HUES64 (cell line): ENCODE measurements at regions not wholly inside any gene's neighbourhood (a gene's known extent, or its start where the extent isn't known, plus 50 kb on each side); places are given as distances from the start of the nearest gene placed in this dataset.

Experiments
- H3K27ac ChIP-seq: 2 replicates; pipeline ENCODE4 v1.7.0; 2013; ENCODE audit warnings: low read depth, low read length, inconsistent platforms
- H3K27me3 ChIP-seq: 2 replicates; pipeline ENCODE4 v1.6.1; 2013; ENCODE audit warnings: mild to moderate bottlenecking, low read length; ENCODE audit not compliant: insufficient read depth
- H3K36me3 ChIP-seq: 2 replicates; pipeline ENCODE4 v1.6.1; 2013; ENCODE audit warnings: mild to moderate bottlenecking, low read length; ENCODE audit not compliant: insufficient read depth
- H3K4me1 ChIP-seq: 2 replicates; pipeline ENCODE4 v1.6.1; 2013; ENCODE audit warnings: mild to moderate bottlenecking, low read length, moderate library complexity; ENCODE audit not compliant: insufficient read depth
- H3K4me3 ChIP-seq: 2 replicates; pipeline ENCODE4 v1.5.1; 2013; ENCODE audit warnings: mild to moderate bottlenecking, low read length, moderate library complexity
- H3K9ac ChIP-seq: 2 replicates; pipeline ENCODE4 v1.6.1; 2013; ENCODE audit warnings: mild to moderate bottlenecking, low read depth, low read length
- H3K9me3 ChIP-seq: 2 replicates; pipeline ENCODE4 v1.6.1; 2013; ENCODE audit warnings: low read depth, low read length; ENCODE audit not compliant: insufficient read depth
- WGBS: fragments of 150-250, 120-280 bp; methylation state at CpG from one replicate; pipeline ENCODE4 v1.1.7; 2013; ENCODE audit warnings: missing lambda C conversion rate; 5-methylcytosine and 5-hydroxymethylcytosine counted together

GRCh38 chr1:83620016-83620415 is 378.9 kb downstream of the TTLL7 start:
- no peaks in the 10 kb centered on the region for H3K36me3 ChIP-seq
- no peak overlapping the region for H3K9ac ChIP-seq
- WGBS = 95% methylated on average over 4 of the region's 4 CpGs
- H3K4me1 ChIP-seq = peaks cover 45% of the 10 kb centered on the region
- H3K9me3 ChIP-seq = no peaks in the 10 kb centered on the region
- H3K4me3 ChIP-seq = no peak overlapping the region
- H3K27ac ChIP-seq = no peak overlapping the region
- no peaks in the 10 kb centered on the region for H3K27me3 ChIP-seq

DNA sequence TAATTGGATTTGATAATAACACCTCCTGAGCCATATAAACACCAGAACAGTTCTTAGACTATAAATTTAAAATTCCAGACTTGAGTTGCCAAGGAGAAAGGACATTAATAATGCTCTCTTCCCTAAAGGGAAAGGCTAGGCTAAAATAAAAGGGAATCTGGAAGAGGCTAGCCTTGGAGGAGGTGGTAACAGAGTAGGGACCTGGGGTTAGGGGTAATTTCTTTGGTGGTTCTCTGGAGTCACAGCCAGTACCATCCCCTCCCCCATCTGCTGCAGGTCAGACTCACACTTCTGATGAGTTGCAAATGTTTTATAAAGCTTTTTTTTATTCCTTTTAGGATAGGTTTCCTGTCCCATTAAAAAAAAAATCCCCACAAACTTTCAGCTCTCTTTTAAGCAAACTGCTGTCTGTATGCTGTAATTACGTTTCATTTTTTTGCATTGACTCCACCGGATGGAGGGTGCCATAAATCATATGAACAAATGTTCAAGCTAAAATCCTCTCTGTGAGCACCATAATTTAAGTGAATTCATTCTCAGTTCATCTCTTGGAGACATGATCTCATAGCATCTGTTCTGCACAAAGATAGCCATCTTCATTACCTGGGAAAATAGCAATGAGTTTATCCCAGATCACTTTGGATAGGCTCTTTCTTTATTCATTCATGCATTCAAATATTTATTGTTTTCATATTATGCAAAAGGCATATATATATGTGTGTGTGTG is 379.6 kb downstream of the TTLL7 start:
- peaks cover 45% of the 10 kb centered on the region for H3K4me1 ChIP-seq
- 95% methylated on average over 2 of the region's 2 CpGs for WGBS

GRCh38 chr1:83617883-83618282 is 381.0 kb downstream of the TTLL7 start:
- WGBS = 96% methylated on average over 7 of the region's 7 CpGs

More for the DNA sequence above, 379.6 kb downstream of the TTLL7 start:
- Histone ChIP-seq H3K9ac (no peak overlapping the region), H3K9me3 (no peaks in the 10 kb centered on the region), H3K4me3 (no peak overlapping the region), H3K27ac (no peak overlapping the region), H3K36me3 (no peaks in the 10 kb centered on the region), H3K27me3 (no peaks in the 10 kb centered on the region)

DNA sequence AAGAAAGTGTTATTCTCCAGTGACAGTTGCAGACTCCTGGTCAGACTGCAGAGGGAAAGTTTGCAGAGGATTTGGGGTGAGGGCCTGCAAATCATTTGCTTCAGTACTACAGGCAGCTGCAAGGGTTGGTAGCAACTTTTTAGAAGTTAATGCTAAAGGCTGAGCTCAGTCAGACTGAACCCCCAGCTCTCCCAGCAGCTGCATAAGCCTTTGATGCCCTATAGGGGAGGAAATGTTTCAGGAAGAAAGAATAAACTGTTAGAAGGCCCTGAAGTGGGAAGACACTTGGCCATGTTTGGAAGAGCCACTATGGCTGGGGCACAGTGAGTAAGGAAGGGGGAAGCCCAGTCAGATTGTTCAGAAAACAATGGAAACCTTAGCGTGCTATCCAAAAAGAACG is 383.6 kb downstream of the TTLL7 start:
- Histone ChIP-seq H3K4me1 (peaks cover 45% of the 10 kb centered on the region), H3K36me3 (no peaks in the 10 kb centered on the region), H3K9ac (no peak overlapping the region), H3K9me3 (no peaks in the 10 kb centered on the region), H3K4me3 (no peak overlapping the region), H3K27me3 (no peaks in the 10 kb centered on the region), H3K27ac (no peak overlapping the region)
- no CpG with 5 or more reads among the region's 2 CpGs for WGBS

More at GRCh38 chr1:83617883-83618282, 381.0 kb downstream of the TTLL7 start:
- H3K4me3 ChIP-seq = no peak overlapping the region
- no peaks in the 10 kb centered on the region for H3K36me3 ChIP-seq
- no peak overlapping the region for H3K9ac ChIP-seq
- H3K27ac ChIP-seq = no peak overlapping the region
- no peaks in the 10 kb centered on the region for H3K27me3 ChIP-seq
- H3K4me1 ChIP-seq = peaks cover 45% of the 10 kb centered on the region
- no peaks in the 10 kb centered on the region for H3K9me3 ChIP-seq

- H3K9me3 ChIP-seq = peaks cover 9% of the 10 kb centered on the region; the same call in 1 of the 2 replicates
- no peaks in the 10 kb centered on the region for H3K36me3 ChIP-seq
- no peaks in the 10 kb centered on the region for H3K27me3 ChIP-seq
- H3K4me3 ChIP-seq = no peak overlapping the region
- no peaks in the 10 kb centered on the region for H3K4me1 ChIP-seq
- H3K27ac ChIP-seq = no peak overlapping the region
- no peak overlapping the region for H3K9ac ChIP-seq
- WGBS = 88% methylated on average over 3 of the region's 4 CpGs
Observed at GRCh38 chr1:83606416-83606955, 392.4 kb downstream of the TTLL7 start.

DNA sequence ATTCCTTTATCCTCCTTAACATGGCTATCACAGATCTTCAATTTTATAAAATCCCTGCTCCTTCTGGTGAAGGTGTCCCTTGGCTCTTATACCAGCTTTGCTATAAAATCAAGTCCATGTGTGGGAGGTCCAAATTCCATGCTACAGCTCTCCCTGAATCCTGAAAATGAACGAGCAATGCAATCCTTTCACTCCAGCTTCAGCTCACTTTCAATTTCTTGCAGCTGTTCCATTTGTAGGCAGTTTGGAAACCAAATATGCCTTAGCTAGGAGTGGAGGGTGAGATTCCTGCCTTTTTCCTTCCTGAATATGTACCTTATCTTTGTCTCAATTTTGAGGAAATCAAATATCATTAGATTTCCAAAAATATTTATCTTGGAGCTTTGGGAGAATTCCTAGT is 402.6 kb downstream of the TTLL7 start:
- Histone ChIP-seq H3K27ac (no peak overlapping the region), H3K4me1 (peaks cover 16% of the 10 kb centered on the region), H3K36me3 (no peaks in the 10 kb centered on the region), H3K27me3 (no peaks in the 10 kb centered on the region), H3K4me3 (no peak overlapping the region), H3K9ac (no peak overlapping the region), H3K9me3 (peaks cover 13% of the 10 kb centered on the region; the same call in 1 of the 2 replicates)
- 100% methylated on average over 1 of the region's 1 CpG for WGBS

DNA sequence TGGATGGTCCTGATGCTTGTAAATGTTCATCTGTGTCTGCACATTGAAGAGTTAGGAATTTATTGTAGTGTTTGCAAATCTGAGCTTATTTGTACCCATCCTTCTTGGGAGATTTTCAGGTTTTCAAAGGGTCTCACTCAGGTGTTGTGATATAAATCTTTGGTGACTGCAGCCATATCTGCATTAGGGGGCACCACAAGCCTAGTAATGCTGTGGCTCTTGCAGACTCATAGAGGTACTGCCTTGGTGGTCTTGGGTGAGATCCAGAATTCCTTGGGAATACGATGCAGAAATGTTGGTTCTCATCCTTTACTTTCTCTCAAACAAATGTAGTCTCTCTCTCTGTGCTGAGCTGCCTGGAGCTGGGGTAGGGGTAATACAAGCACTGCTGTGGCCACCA is 405.9 kb downstream of the TTLL7 start:
- no peaks in the 10 kb centered on the region for H3K36me3 ChIP-seq
- no peak overlapping the region for H3K27ac ChIP-seq
- no peaks in the 10 kb centered on the region for H3K27me3 ChIP-seq
- no peak overlapping the region for H3K4me3 ChIP-seq
- WGBS = 71% methylated on average over 1 of the region's 1 CpG
- no peaks in the 10 kb centered on the region for H3K9me3 ChIP-seq
- peaks cover 16% of the 10 kb centered on the region for H3K4me1 ChIP-seq
- H3K9ac ChIP-seq = no peak overlapping the region

DNA sequence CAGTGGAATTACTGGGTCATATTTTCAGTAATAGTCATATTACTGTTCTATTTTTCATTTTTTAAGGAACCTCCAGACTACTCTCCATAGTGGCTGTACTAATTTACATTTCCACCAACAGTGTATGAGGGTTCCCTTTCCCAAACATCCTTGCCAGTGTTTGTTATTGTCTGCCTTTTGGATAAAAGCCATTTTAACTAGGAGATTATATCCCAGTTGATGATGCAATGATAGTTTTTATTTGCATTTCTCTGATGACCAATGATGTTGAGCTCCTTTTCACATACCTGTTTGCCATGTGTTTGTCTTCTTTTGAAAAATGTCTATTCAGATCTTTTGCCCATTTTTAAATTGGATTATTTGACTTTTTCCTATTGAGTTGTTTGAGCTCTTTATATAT is 410.8 kb downstream of the TTLL7 start:
- peaks cover 1% of the 10 kb centered on the region; the same call in 1 of the 2 replicates for H3K9me3 ChIP-seq

GRCh38 chr1:83583351-83584014 is 415.4 kb downstream of the TTLL7 start:
- WGBS = 93% methylated on average over 4 of the region's 4 CpGs
- Histone ChIP-seq H3K36me3 (no peaks in the 10 kb centered on the region), H3K4me1 (no peaks in the 10 kb centered on the region), H3K9me3 (peaks cover 20% of the 10 kb centered on the region), H3K27ac (no peak overlapping the region), H3K9ac (no peak overlapping the region), H3K4me3 (no peak overlapping the region), H3K27me3 (no peaks in the 10 kb centered on the region)

More for the DNA sequence above, 410.8 kb downstream of the TTLL7 start:
- Histone ChIP-seq H3K27ac (no peak overlapping the region), H3K36me3 (no peaks in the 10 kb centered on the region), H3K27me3 (no peaks in the 10 kb centered on the region), H3K4me3 (no peak overlapping the region), H3K4me1 (peaks cover 10% of the 10 kb centered on the region), H3K9ac (no peak overlapping the region)

DNA sequence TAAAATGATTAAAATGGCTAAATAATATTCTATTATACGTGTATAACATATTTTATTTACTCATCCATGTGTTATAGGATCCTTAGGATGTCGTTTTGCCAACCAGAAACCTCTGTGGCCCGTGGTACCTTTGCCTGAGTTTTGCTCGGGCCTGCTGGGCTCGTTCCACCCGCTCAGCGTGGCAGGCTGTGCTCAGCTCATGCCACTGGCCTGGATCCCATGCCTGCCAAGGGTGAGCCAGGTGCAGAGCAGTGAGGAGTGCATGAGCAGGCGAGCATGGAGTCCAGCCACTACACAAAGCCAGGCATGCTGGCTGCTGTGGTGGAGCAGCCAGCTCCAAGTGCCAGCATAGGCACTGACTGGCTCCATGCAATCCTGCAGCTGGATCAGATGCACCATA is 417.2 kb downstream of the TTLL7 start:
- Histone ChIP-seq H3K4me1 (no peaks in the 10 kb centered on the region), H3K9ac (no peak overlapping the region), H3K4me3 (no peak overlapping the region), H3K36me3 (no peaks in the 10 kb centered on the region), H3K27me3 (no peaks in the 10 kb centered on the region), H3K27ac (no peak overlapping the region), H3K9me3 (peaks cover 20% of the 10 kb centered on the region)
- 95% methylated on average over 7 of the region's 8 CpGs for WGBS

GRCh38 chr1:83574791-83575190 is 424.1 kb downstream of the TTLL7 start:
- Histone ChIP-seq H3K4me3 (no peak overlapping the region), H3K27me3 (no peaks in the 10 kb centered on the region), H3K27ac (no peak overlapping the region), H3K4me1 (peaks cover 19% of the 10 kb centered on the region), H3K36me3 (no peaks in the 10 kb centered on the region), H3K9ac (no peak overlapping the region), H3K9me3 (no peaks in the 10 kb centered on the region)
- whole genome bisulfite sequencing = 27% methylated on average over 2 of the region's 2 CpGs
